HG02798 (cell line): ENCODE measurements at regions not wholly inside any gene's neighbourhood (a gene's known extent, or its start where the extent isn't known, plus 50 kb on each side); places are given as distances from the start of the nearest gene placed in this dataset.
"Not testable (repeated sequence)": the region's sequence is repeated elsewhere in the genome, so short reads cannot be mapped to it uniquely, and the experiment has no call there.

ENCODE experiments used
- ATAC-seq: cut with Tn5 transposase; IDR thresholded peaks from one replicate; pipeline ENCODE4 v1.9.1; 2021; ENCODE audit warnings: mild to moderate bottlenecking; ENCODE audit not compliant: unreplicated experiment, poor library complexity

- ATAC-seq, result no peak
These were observed 807.8 kb downstream of the BRINP3 start for GRCh38 chr1:189669846-189670245.

- ATAC-seq, result no peak
These were observed 804.4 kb downstream of the BRINP3 start for GRCh38 chr1:189673217-189673616.

- ATAC-seq, result no peak
These were observed 801.9 kb downstream of the BRINP3 start for GRCh38 chr1:189675712-189676244.

- no peak for ATAC-seq
These were observed 798.9 kb downstream of the BRINP3 start for GRCh38 chr1:189678779-189679178.

- no peak for ATAC-seq
These were observed 796.3 kb downstream of the BRINP3 start for GRCh38 chr1:189681252-189681919.

GRCh38 chr1:189682591-189682990 is 795.1 kb downstream of the BRINP3 start:
- ATAC-seq, result no peak

- ATAC-seq, result no peak
These were observed 791.4 kb downstream of the BRINP3 start for GRCh38 chr1:189686288-189686687.

- ATAC-seq, result no peak
These were observed 784.5 kb downstream of the BRINP3 start for GRCh38 chr1:189693140-189693539.

GRCh38 chr1:189696297-189696696 is 781.4 kb downstream of the BRINP3 start:
- no peak for ATAC-seq

- ATAC-seq, result no peak
These were observed 780.6 kb downstream of the BRINP3 start for GRCh38 chr1:189697113-189697512.

GRCh38 chr1:189701606-189702005 is 776.1 kb downstream of the BRINP3 start:
- ATAC-seq, result no peak

- ATAC-seq, result no peak
These were observed 771.1 kb downstream of the BRINP3 start for GRCh38 chr1:189706594-189706993.

GRCh38 chr1:189708674-189709073 is 769.0 kb downstream of the BRINP3 start:
- ATAC-seq, result no peak

- not testable (repeated sequence) for ATAC-seq
These were observed 759.4 kb downstream of the BRINP3 start for GRCh38 chr1:189718147-189718795.

- no peak for ATAC-seq
These were observed 750.9 kb downstream of the BRINP3 start for GRCh38 chr1:189726806-189727205.

- no peak for ATAC-seq
These were observed 726.4 kb downstream of the BRINP3 start for GRCh38 chr1:189751311-189751710.

- no peak for ATAC-seq
These were observed 725.1 kb downstream of the BRINP3 start for GRCh38 chr1:189752461-189752995.

GRCh38 chr1:189755100-189755499 is 722.6 kb downstream of the BRINP3 start:
- not testable (repeated sequence) for ATAC-seq

GRCh38 chr1:189764391-189765320 is 713.0 kb downstream of the BRINP3 start:
- ATAC-seq, result no peak

GRCh38 chr1:189769448-189769847 is 708.2 kb downstream of the BRINP3 start:
- ATAC-seq, result no peak
